ENCODE measurements at regions not wholly inside any gene's neighbourhood (a gene's known extent, or its start where the extent isn't known, plus 50 kb on each side); places are given as distances from the start of the nearest gene placed in this dataset.
"Not testable (repeated sequence)": the region's sequence is repeated elsewhere in the genome, so short reads cannot be mapped to it uniquely, and the experiment has no call there.

DNA sequence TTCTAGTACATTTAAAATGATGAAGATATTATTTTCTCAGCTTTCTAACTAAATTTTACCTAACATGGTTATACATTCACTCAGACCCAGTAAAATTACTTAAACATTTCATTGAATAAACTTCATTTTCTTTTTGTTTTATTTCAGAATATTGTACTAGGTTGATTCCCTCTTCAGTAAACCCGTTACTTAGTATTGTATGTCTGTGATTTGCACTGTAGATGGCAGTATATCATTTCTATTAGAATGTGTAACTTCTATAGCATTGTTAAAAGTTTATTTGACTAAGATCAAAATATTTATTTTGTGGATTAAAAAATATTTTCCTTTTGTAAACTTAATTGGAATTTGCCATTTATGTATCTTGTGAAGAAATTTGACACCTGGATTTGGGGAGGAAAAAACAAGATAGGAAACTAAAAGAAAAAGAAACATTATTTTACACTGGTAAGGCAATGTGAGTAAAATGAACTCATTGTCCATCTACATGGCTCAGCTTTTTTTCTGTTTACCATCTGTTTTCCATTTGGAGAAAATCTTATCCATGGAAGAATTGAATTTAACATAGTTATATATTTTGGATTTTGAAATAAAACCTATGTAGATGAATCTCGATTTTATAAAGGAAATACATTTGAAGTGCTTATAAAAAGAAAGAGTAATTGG, 145.6 kb upstream of the METTL14 start:
- not testable (repeated sequence) for H3K9me3 Mint-ChIP-seq; H3K36me3 Mint-ChIP-seq (ENCODE audit: low read depth); H3K27me3 Mint-ChIP-seq (ENCODE audit: low read depth); H3K27ac Mint-ChIP-seq; H3K4me1 Mint-ChIP-seq (ENCODE audit: low read depth); H3K4me3 Mint-ChIP-seq

DNA sequence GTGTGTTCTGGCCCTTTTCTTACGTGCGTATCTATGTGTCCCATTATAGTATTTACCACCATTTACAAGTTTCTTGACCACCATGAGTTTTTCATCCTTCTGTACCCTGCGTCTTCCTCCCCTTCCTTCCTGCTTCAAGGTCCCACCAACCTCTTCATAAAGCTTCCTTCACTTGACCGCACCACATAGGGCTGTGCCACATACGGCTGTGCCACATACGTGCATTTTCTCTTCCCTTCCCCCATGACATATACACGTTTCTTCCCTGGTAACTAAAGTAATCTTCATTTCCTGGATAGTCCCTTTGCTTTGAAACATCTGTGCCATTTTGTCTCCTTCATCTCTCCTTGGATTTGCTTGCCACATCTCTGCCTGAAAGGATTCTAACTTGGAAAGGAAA, 128.6 kb upstream of the METTL14 start:
- H3K27ac Mint-ChIP-seq; H3K9me3 Mint-ChIP-seq; H3K36me3 Mint-ChIP-seq (ENCODE audit: low read depth); H3K4me3 Mint-ChIP-seq; H3K4me1 Mint-ChIP-seq (ENCODE audit: low read depth); H3K27me3 Mint-ChIP-seq (ENCODE audit: low read depth): not testable (repeated sequence)

- Mint-ChIP-seq H3K4me3 (no peak overlapping the region), H3K27me3 (ENCODE audit: low read depth) (peaks cover 9% of the 10 kb centered on the region), H3K36me3 (ENCODE audit: low read depth) (no peaks in the 10 kb centered on the region), H3K4me1 (ENCODE audit: low read depth) (no peaks in the 10 kb centered on the region), H3K27ac (no peak overlapping the region), H3K9me3 (no peaks in the 10 kb centered on the region)
Observed at GRCh38 chr4:118557298-118557851, 127.8 kb upstream of the METTL14 start.

DNA sequence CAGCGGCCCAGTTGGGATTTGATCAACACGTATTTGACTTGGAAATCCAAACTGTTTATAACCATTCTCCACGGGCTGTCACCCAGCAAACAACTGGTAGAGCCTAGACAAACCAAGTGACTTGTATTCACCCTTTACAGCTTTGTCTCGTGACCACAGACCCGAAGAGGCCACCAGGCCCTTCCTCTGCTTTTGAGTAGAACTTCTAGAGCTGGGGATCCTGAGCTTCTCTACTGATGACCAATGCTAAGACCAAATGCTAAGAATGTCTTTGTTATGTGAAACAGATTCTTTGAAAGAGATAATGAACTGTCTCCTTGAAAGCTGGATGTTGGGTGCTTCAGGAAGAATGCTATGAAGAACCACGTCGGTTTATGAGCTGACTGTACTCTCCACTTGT, 127.0 kb upstream of the METTL14 start:
- not testable (repeated sequence) for H3K27me3 Mint-ChIP-seq (ENCODE audit: low read depth); H3K9me3 Mint-ChIP-seq; H3K4me3 Mint-ChIP-seq; H3K27ac Mint-ChIP-seq; H3K4me1 Mint-ChIP-seq (ENCODE audit: low read depth); H3K36me3 Mint-ChIP-seq (ENCODE audit: low read depth)

- not testable (repeated sequence) for H3K4me1 Mint-ChIP-seq (ENCODE audit: low read depth); H3K27ac Mint-ChIP-seq; H3K9me3 Mint-ChIP-seq; H3K36me3 Mint-ChIP-seq (ENCODE audit: low read depth); H3K4me3 Mint-ChIP-seq
- peaks cover 10% of the 10 kb centered on the region for H3K27me3 Mint-ChIP-seq (ENCODE audit: low read depth)
Observed at GRCh38 chr4:118561559-118561958, 123.6 kb upstream of the METTL14 start.

DNA sequence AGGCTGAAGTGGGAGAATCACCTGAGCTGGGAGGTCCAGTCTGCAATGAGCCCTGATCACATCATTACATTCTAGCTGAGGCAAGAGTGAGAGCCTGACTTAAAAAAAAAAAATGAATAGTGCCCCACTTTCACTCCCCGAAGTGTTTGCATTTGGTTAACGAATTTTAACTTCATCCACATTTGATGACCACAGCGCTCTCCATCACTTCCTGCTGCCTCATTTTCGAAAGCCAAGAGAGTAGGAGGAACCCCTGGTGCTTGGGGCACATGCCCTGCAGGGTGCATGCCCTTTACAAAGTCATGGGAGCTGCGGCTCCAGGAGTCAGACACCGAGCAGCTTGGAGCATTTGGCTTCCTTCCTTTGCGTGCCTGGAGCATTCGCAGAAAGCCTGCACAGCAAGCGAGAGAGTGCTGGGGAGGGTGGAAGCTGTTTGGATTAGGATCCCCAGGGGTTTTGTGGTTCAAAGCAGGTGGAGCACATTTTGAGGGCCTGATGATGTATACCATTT, 119.1 kb upstream of the METTL14 start:
- H3K27ac Mint-ChIP-seq; H3K9me3 Mint-ChIP-seq; H3K36me3 Mint-ChIP-seq (ENCODE audit: low read depth); H3K4me3 Mint-ChIP-seq; H3K4me1 Mint-ChIP-seq (ENCODE audit: low read depth): not testable (repeated sequence)
- peaks cover 19% of the 10 kb centered on the region for H3K27me3 Mint-ChIP-seq (ENCODE audit: low read depth)

- not testable (repeated sequence) for H3K36me3 Mint-ChIP-seq (ENCODE audit: low read depth); H3K27ac Mint-ChIP-seq
- peaks cover 17% of the 10 kb centered on the region for H3K27me3 Mint-ChIP-seq (ENCODE audit: low read depth)
Observed at GRCh38 chr4:118572991-118573390, 112.2 kb upstream of the METTL14 start.

GRCh38 chr4:118574251-118574913, 110.8 kb upstream of the METTL14 start:
- H3K4me1 Mint-ChIP-seq (ENCODE audit: low read depth); H3K27me3 Mint-ChIP-seq (ENCODE audit: low read depth); H3K9me3 Mint-ChIP-seq; H3K36me3 Mint-ChIP-seq (ENCODE audit: low read depth); H3K4me3 Mint-ChIP-seq; H3K27ac Mint-ChIP-seq: not testable (repeated sequence)

More at GRCh38 chr4:118572991-118573390, 112.2 kb upstream of the METTL14 start:
- H3K9me3 Mint-ChIP-seq; H3K4me1 Mint-ChIP-seq (ENCODE audit: low read depth); H3K4me3 Mint-ChIP-seq: not testable (repeated sequence)

GRCh38 chr4:118575057-118575456, 110.1 kb upstream of the METTL14 start:
- H3K27me3 Mint-ChIP-seq (ENCODE audit: low read depth); H3K9me3 Mint-ChIP-seq; H3K36me3 Mint-ChIP-seq (ENCODE audit: low read depth); H3K4me1 Mint-ChIP-seq (ENCODE audit: low read depth); H3K27ac Mint-ChIP-seq; H3K4me3 Mint-ChIP-seq: not testable (repeated sequence)

DNA sequence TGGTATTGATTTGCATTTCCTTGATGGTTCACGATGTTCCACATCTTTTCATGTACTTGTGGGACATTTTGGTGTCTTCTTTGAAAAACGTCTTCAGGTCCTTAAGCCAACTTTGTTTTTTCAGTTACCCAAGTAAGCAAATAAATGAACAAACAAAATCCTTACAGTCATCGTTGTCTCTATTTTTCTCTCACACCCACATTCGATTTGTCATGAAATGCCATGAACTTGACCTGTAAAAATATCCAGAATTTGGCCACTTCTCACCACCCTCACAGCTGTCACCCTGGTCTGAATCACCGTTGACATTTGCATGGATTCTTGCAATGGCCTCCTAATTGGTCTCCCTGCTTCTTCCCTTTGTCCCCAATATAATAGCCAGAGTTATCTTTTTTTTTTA, 109.5 kb upstream of the METTL14 start:
- H3K9me3 Mint-ChIP-seq; H3K27me3 Mint-ChIP-seq (ENCODE audit: low read depth); H3K4me1 Mint-ChIP-seq (ENCODE audit: low read depth); H3K36me3 Mint-ChIP-seq (ENCODE audit: low read depth); H3K27ac Mint-ChIP-seq; H3K4me3 Mint-ChIP-seq: not testable (repeated sequence)

- H3K27ac Mint-ChIP-seq; H3K4me3 Mint-ChIP-seq; H3K9me3 Mint-ChIP-seq; H3K4me1 Mint-ChIP-seq (ENCODE audit: low read depth); H3K27me3 Mint-ChIP-seq (ENCODE audit: low read depth); H3K36me3 Mint-ChIP-seq (ENCODE audit: low read depth): not testable (repeated sequence)
Observed at GRCh38 chr4:118576709-118577219, 108.4 kb upstream of the METTL14 start.

DNA sequence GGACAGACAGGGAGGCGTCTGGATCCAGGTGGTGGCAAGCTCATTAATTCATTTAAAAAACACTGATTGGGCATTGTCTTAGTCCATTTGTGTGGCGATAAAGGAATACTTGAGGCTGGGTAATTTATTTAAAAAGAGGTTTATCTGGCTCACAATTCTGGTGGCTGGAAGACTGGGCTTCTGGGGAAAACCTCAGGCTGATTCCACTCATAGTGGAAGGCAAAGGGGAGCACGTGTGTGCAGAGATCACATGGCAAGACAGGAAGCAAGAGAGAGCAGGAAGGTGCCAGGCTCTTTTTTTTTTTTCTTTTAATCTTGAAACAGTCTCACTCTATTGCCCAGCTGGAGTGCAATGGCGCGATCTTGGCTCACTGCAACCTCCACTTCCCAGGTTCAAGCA, 100.2 kb upstream of the METTL14 start:
- Mint-ChIP-seq H3K27ac (no peak overlapping the region), H3K4me1 (ENCODE audit: low read depth) (peaks cover 4% of the 10 kb centered on the region), H3K27me3 (ENCODE audit: low read depth) (peaks cover 21% of the 10 kb centered on the region), H3K4me3 (no peak overlapping the region), H3K9me3 (no peaks in the 10 kb centered on the region), H3K36me3 (ENCODE audit: low read depth) (no peaks in the 10 kb centered on the region)

DNA sequence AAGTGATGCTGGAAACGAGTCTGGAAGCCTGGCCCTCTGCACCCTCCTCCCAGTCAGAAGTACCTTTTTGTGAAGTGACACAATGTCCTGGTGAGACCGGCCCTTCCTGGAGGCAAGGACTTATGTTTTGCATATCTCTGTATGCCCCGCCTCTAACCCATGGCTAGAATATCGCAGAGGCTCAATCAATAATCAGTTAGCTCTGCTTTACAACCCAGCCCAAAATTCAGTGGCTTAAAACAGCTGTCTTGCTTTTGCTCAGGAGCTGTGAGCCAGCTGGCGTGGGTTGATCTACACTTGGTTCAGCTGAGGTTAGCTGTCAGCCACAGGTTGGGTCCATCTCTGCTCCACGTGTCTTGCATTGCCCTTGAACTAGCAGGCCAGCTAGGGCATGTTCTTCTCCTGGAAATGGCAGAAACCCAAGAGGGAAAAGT, 98.8 kb upstream of the METTL14 start:
- Mint-ChIP-seq H3K4me3 (no peak overlapping the region), H3K36me3 (ENCODE audit: low read depth) (no peaks in the 10 kb centered on the region), H3K27me3 (ENCODE audit: low read depth) (peaks cover 21% of the 10 kb centered on the region), H3K27ac (no peak overlapping the region), H3K9me3 (peaks cover 4% of the 10 kb centered on the region), H3K4me1 (ENCODE audit: low read depth) (peaks cover 7% of the 10 kb centered on the region)

- H3K27me3 Mint-ChIP-seq (ENCODE audit: low read depth), result peaks cover 16% of the 10 kb centered on the region
- peaks cover 3% of the 10 kb centered on the region for H3K36me3 Mint-ChIP-seq (ENCODE audit: low read depth)
- peaks cover 4% of the 10 kb centered on the region for H3K9me3 Mint-ChIP-seq
- H3K27ac Mint-ChIP-seq, result no peak overlapping the region
- H3K4me3 Mint-ChIP-seq, result no peak overlapping the region
- H3K4me1 Mint-ChIP-seq (ENCODE audit: low read depth), result peaks cover 11% of the 10 kb centered on the region
Observed at GRCh38 chr4:118587116-118587831, 97.9 kb upstream of the METTL14 start.

- peaks cover 4% of the 10 kb centered on the region for H3K9me3 Mint-ChIP-seq
- H3K27me3 Mint-ChIP-seq (ENCODE audit: low read depth), result peaks cover 12% of the 10 kb centered on the region
- H3K27ac Mint-ChIP-seq, result no peak overlapping the region
- H3K4me1 Mint-ChIP-seq (ENCODE audit: low read depth), result peaks cover 11% of the 10 kb centered on the region
- H3K4me3 Mint-ChIP-seq, result no peak overlapping the region
- peaks cover 3% of the 10 kb centered on the region for H3K36me3 Mint-ChIP-seq (ENCODE audit: low read depth)
Observed at GRCh38 chr4:118587946-118588345, 97.2 kb upstream of the METTL14 start.
